Gastroesophageal sphincter (tissue), 4 donors: ENCODE measurements at regions not wholly inside any gene's neighbourhood (a gene's known extent, or its start where the extent isn't known, plus 50 kb on each side); places are given as distances from the start of the nearest gene placed in this dataset.

Source experiments
- ATAC-seq: fragments of 150-250 bp; one replicate; pipeline ENCODE4 v1.9.1; 2016; ENCODE audit warnings: mild to moderate bottlenecking, moderate library complexity
- H3K27ac ChIP-seq, 4 donors: fragments of 200-600 bp; sonication (generic) in 3 of 4; 1 replicate in 3 of 4; 2 replicates in 1 of 4; pipeline ENCODE4 v1.5.1; 2016 to 2019
- H3K27me3 ChIP-seq: fragments of 200-600 bp; sonication (generic); one replicate; pipeline ENCODE4 v1.5.1; 2019
- H3K36me3 ChIP-seq, 2 donors: fragments of 200-600 bp; sonication (generic); one replicate each; pipeline ENCODE4 v1.5.1; 2019; ENCODE audit warnings: control low read depth in 1 of 2
- H3K4me1 ChIP-seq, 3 donors: fragments of 200-600 bp; sonication (generic); 1 replicate in 2 of 3; 2 replicates in 1 of 3; pipeline ENCODE4 v1.5.1; 2016 to 2019; ENCODE audit warnings: control low read depth in 2 of 3
- H3K4me3 ChIP-seq, 2 donors: fragments of 200-600 bp; sonication (generic); one replicate each; pipeline ENCODE4 v1.5.1; 2019; ENCODE audit warnings: mild to moderate bottlenecking in 1 of 2, moderate library complexity in 1 of 2
- H3K9me3 ChIP-seq, 3 donors: fragments of 200-600 bp; sonication (generic); one replicate each; pipeline ENCODE4 v1.5.1; 2017 to 2019; ENCODE audit warnings: control low read depth in 2 of 3
- CTCF ChIP-seq, 4 experiments: fragments of 200-600 bp in 2 of 4; fragments of 450-650 bp in 2 of 4; sonication (generic) in 1 of 4; IDR thresholded peaks; one replicate each; pipeline ENCODE4 v1.5.1; 2017 to 2019; ENCODE audit warnings: antibody characterized with exemption in 4 of 4, mild to moderate bottlenecking in 2 of 4, moderate library complexity in 2 of 4
- EP300 ChIP-seq: sonication (generic); formaldehyde crosslinking; IDR thresholded peaks from one replicate; pipeline ENCODE4 v1.6.1; 2017; ENCODE audit warnings: antibody characterized with exemption, mild to moderate bottlenecking
- POLR2A ChIP-seq, 2 donors: fragments of 450-650 bp; IDR thresholded peaks; one replicate each; pipeline ENCODE4 v1.6.1; 2017; ENCODE audit warnings: antibody characterized with exemption in 2 of 2, mild to moderate bottlenecking in 2 of 2, moderate library complexity in 1 of 2
- POLR2AphosphoS5 ChIP-seq: sonication (generic); formaldehyde crosslinking; IDR thresholded peaks from one replicate; pipeline ENCODE4 v1.6.1; 2017; ENCODE audit warnings: antibody characterized with exemption
- WGBS, 2 donors: methylation state at CpG; one replicate each; pipeline ENCODE4 v1.1.5; 2018; ENCODE audit warnings: low coverage in 1 of 2; 5-methylcytosine and 5-hydroxymethylcytosine counted together

GRCh38 chr12:113580437-113580836 is 108.8 kb upstream of the LHX5 start:
- Histone ChIP-seq H3K27ac (no peak overlapping the region), H3K4me3 (no peak overlapping the region), H3K9me3 (peaks cover 0 to 30% (median 0%) of the 10 kb centered on the region in 3 donors), H3K27me3 (peaks cover 93% of the 10 kb centered on the region), H3K36me3 (no peaks in the 10 kb centered on the region), H3K4me1 (no peaks in the 10 kb centered on the region)
- 17 to 33% methylated on average over 2 of the region's 2 CpGs for WGBS, 2 donors
- ATAC-seq, result no peak
- TF ChIP-seq POLR2AphosphoS5 (no peak), CTCF (IDR thresholded peaks at IDR 0.05) (no peak), POLR2A (IDR thresholded peaks at IDR 0.05) (no peak), EP300 (no peak)

GRCh38 chr12:113577464-113578129 is 105.9 kb upstream of the LHX5 start:
- 0 to 13% methylated on average over 3 to 5 of the region's 7 CpGs for WGBS, 2 donors
- Histone ChIP-seq H3K4me3 (no peak overlapping the region), H3K27ac (no peak overlapping the region), H3K27me3 (peaks cover 88% of the 10 kb centered on the region), H3K4me1 (no peaks in the 10 kb centered on the region), H3K9me3 (peaks cover 0 to 39% (median 0%) of the 10 kb centered on the region in 3 donors), H3K36me3 (no peaks in the 10 kb centered on the region)
- ATAC-seq, result no peak
- TF ChIP-seq POLR2A (IDR thresholded peaks at IDR 0.05), result no peak
- no peak for TF ChIP-seq CTCF (IDR thresholded peaks at IDR 0.05)
- TF ChIP-seq POLR2AphosphoS5, result no peak
- no peak for TF ChIP-seq EP300

DNA sequence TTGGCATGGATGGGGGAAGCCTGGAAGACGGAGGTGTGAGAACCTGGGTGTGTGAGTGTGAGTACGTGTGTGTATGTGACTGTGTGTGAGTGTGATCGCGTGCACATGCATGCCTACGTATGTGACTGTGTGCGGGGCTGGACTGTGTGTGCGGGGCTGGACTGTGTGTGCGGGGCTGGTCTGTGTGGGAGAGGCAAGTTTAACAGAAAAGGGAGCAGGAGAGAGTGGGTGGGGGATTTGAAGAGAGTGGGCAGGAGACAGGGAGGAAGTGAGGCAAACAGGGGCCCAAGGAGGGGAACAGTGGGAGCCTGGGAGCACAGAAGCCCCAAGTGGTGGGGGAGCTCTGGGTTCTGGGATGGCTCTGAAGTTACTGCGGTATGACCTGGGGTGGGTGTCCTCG is 103.7 kb upstream of the LHX5 start:
- Histone ChIP-seq H3K36me3 (no peaks in the 10 kb centered on the region), H3K4me1 (no peaks in the 10 kb centered on the region), H3K9me3 (peaks cover 0 to 20% (median 0%) of the 10 kb centered on the region in 3 donors), H3K27me3 (peaks cover 73% of the 10 kb centered on the region), H3K4me3 (no peak overlapping the region), H3K27ac (no peak overlapping the region)
- TF ChIP-seq POLR2A (IDR thresholded peaks at IDR 0.05), result no peak
- no peak for TF ChIP-seq POLR2AphosphoS5
- no peak for TF ChIP-seq CTCF (IDR thresholded peaks at IDR 0.05)
- WGBS, 2 donors, result 55 to 62% methylated on average over 6 to 10 of the region's 10 CpGs
- ATAC-seq, result no peak

- Histone ChIP-seq H3K27ac (no peak overlapping the region), H3K27me3 (peaks cover 68% of the 10 kb centered on the region), H3K9me3 (peaks cover 0 to 12% (median 0%) of the 10 kb centered on the region in 3 donors), H3K36me3 (no peaks in the 10 kb centered on the region), H3K4me1 (no peaks in the 10 kb centered on the region), H3K4me3 (no peak overlapping the region)
- no peak for ATAC-seq
- TF ChIP-seq POLR2A (IDR thresholded peaks at IDR 0.05) (no peak), EP300 (no peak), CTCF (IDR thresholded peaks at IDR 0.05) (no peak), POLR2AphosphoS5 (no peak)
- WGBS, 2 donors, result 77% methylated on average over 1 of the region's 1 CpG; no CpG with 5 or more reads in 1 of the 2 donors
These were observed 101.5 kb upstream of the LHX5 start for GRCh38 chr12:113573148-113573547.

GRCh38 chr12:113571713-113572112 is 100.0 kb upstream of the LHX5 start:
- TF ChIP-seq EP300 (no peak), POLR2AphosphoS5 (no peak), CTCF (IDR thresholded peaks at IDR 0.05) (no peak), POLR2A (IDR thresholded peaks at IDR 0.05) (no peak)
- ATAC-seq, result no peak
- WGBS, 2 donors, result 53 to 83% methylated on average over 3 of the region's 3 CpGs
- Histone ChIP-seq H3K9me3 (peaks cover 0 to 12% (median 0%) of the 10 kb centered on the region in 3 donors), H3K27me3 (peaks cover 69% of the 10 kb centered on the region), H3K4me3 (no peak overlapping the region), H3K36me3 (no peaks in the 10 kb centered on the region), H3K4me1 (no peaks in the 10 kb centered on the region), H3K27ac (no peak overlapping the region)
